GM23338 (cell line): ENCODE measurements at regions not wholly inside any gene's neighbourhood (a gene's known extent, or its start where the extent isn't known, plus 50 kb on each side); places are given as distances from the start of the nearest gene placed in this dataset.

Experiments used
- ATAC-seq: fragments of 200-7000 bp; cut with Tn5 transposase; 3 replicates; pipeline ENCODE4 v1.9.1; 2020
- DNase-seq: peaks from one replicate; pipeline ENCODE4 v3.0.0-alpha.2; 2015; ENCODE audit warnings: low spot score
- H2AFZ ChIP-seq: fragments of 200-600 bp; sonication (generic); 2 replicates; pipeline ENCODE4 v1.8.0; 2016; ENCODE audit warnings: antibody characterized with exemption, mild to moderate bottlenecking, moderate library complexity
- H3F3A ChIP-seq: fragments of 200-600 bp; sonication (generic); replicated peaks from 2 replicates; pipeline ENCODE4 v1.8.0; 2017; ENCODE audit warnings: antibody characterized with exemption, mixed run types, low read depth
- H3K27ac ChIP-seq: fragments of 200-600 bp; sonication (generic); 2 replicates; pipeline ENCODE4 v1.6.1; 2016; ENCODE audit warnings: low read depth
- H3K27me3 ChIP-seq: fragments of 200-600 bp; sonication (generic); 2 replicates; pipeline ENCODE4 v1.8.0; 2016; ENCODE audit warnings: mild to moderate bottlenecking, mixed run types, moderate library complexity; ENCODE audit not compliant: insufficient read depth
- H3K36me3 ChIP-seq: fragments of 200-600 bp; sonication (generic); 2 replicates; pipeline ENCODE4 v1.8.0; 2016; ENCODE audit warnings: mild to moderate bottlenecking; ENCODE audit not compliant: insufficient read depth
- H3K4me1 ChIP-seq: fragments of 200-600 bp; sonication (generic); 2 replicates; pipeline ENCODE4 v1.8.0; 2016; ENCODE audit warnings: mild to moderate bottlenecking, moderate library complexity; ENCODE audit not compliant: insufficient read depth
- H3K4me2 ChIP-seq: fragments of 200-600 bp; sonication (generic); 2 replicates; pipeline ENCODE4 v1.7.1; 2017; ENCODE audit warnings: mixed run types
- H3K4me3 ChIP-seq: fragments of 200-600 bp; sonication (generic); 2 replicates; pipeline ENCODE4 v1.6.1; 2016; ENCODE audit warnings: mixed run types
- H3K79me2 ChIP-seq: fragments of 200-600 bp; sonication (generic); replicated peaks from 2 replicates; pipeline ENCODE4 v1.8.0; 2017; ENCODE audit warnings: mild to moderate bottlenecking; ENCODE audit not compliant: insufficient read depth
- H3K9me2 ChIP-seq: fragments of 200-600 bp; sonication (generic); 2 replicates; pipeline ENCODE4 v1.8.0; 2017; ENCODE audit not compliant: insufficient read depth
- H4K20me1 ChIP-seq: fragments of 200-600 bp; sonication (generic); replicated peaks from 2 replicates; pipeline ENCODE4 v1.8.0; 2017; ENCODE audit warnings: mild to moderate bottlenecking; ENCODE audit not compliant: insufficient read depth
- H3K27ac Mint-ChIP-seq: 2 replicates; pipeline ENCODE4 v1.8.0; 2020; ENCODE audit warnings: inconsistent platforms, mild to moderate bottlenecking, moderate library complexity, mixed read lengths
- H3K27me3 Mint-ChIP-seq: 3 replicates; pipeline ENCODE4 v1.8.0; 2022; ENCODE audit warnings: low read depth, mild to moderate bottlenecking, moderate library complexity, mixed read lengths, inconsistent platforms; ENCODE audit not compliant: insufficient read depth, poor library complexity
- H3K36me3 Mint-ChIP-seq: 3 replicates; pipeline ENCODE4 v1.8.0; 2021; ENCODE audit warnings: low read depth, mild to moderate bottlenecking, inconsistent platforms, moderate library complexity, mixed read lengths
- H3K4me1 Mint-ChIP-seq: 3 replicates; pipeline ENCODE4 v1.8.0; 2020; ENCODE audit warnings: mild to moderate bottlenecking, inconsistent platforms, mixed read lengths
- H3K4me3 Mint-ChIP-seq: 3 replicates; pipeline ENCODE4 v1.8.0; 2021; ENCODE audit warnings: moderate library complexity, mild to moderate bottlenecking, inconsistent platforms, mixed read lengths
- H3K9me3 Mint-ChIP-seq: 3 replicates; pipeline ENCODE4 v1.8.0; 2020; ENCODE audit warnings: moderate library complexity, mild to moderate bottlenecking, inconsistent platforms, mixed read lengths
- CREB1 ChIP-seq: fragments of 250-450 bp; sonication (Bioruptor Pico); IDR thresholded peaks from 2 replicates; pipeline ENCODE4 v1.5.0; 2020; ENCODE audit warnings: low read depth, mild to moderate bottlenecking, moderate library complexity
- CTCF ChIP-seq, 2 experiments: fragments of 200-600 bp in 1 of 2; sonication (generic) in 1 of 2; conservative IDR thresholded peaks; 2 replicates each; pipeline versions ENCODE4 v1.5.1 to v1.6.1; 2016 to 2017; ENCODE audit warnings: antibody characterized with exemption in 2 of 2, low read depth in 2 of 2, mild to moderate bottlenecking in 2 of 2, moderate library complexity in 1 of 2
- ETS1 ChIP-seq: IDR thresholded peaks from 2 replicates; pipeline ENCODE4 v1.6.1; 2016; ENCODE audit warnings: antibody characterized with exemption
- EZH2 ChIP-seq: fragments of 200-600 bp; sonication (generic); IDR thresholded peaks from one replicate; pipeline ENCODE4 v1.8.0; 2017; ENCODE audit warnings: antibody characterized with exemption, mild to moderate bottlenecking, low read depth; ENCODE audit not compliant: unreplicated experiment
- EZH2phosphoT487 ChIP-seq: fragments of 200-600 bp; sonication (generic); IDR thresholded peaks from one replicate; pipeline ENCODE4 v1.8.1; 2018; ENCODE audit warnings: antibody characterized with exemption; ENCODE audit not compliant: unreplicated experiment
- JUNB ChIP-seq: IDR thresholded peaks from one replicate; pipeline ENCODE4 v1.6.1; 2016; ENCODE audit warnings: antibody characterized with exemption; ENCODE audit not compliant: unreplicated experiment
- NANOG ChIP-seq: IDR thresholded peaks from 2 replicates; pipeline ENCODE4 v1.6.1; 2016; ENCODE audit warnings: antibody characterized with exemption, borderline replicate concordance
- POLR2AphosphoS5 ChIP-seq: IDR thresholded peaks from 2 replicates; pipeline ENCODE4 v1.6.1; 2016; ENCODE audit warnings: antibody characterized with exemption, low read depth
- REST ChIP-seq: IDR thresholded peaks from one replicate; pipeline ENCODE4 v1.6.1; 2018; ENCODE audit warnings: antibody characterized with exemption; ENCODE audit not compliant: unreplicated experiment
- STAT1 ChIP-seq: IDR thresholded peaks from one replicate; pipeline ENCODE4 v1.6.1; 2016; ENCODE audit warnings: antibody characterized with exemption; ENCODE audit not compliant: unreplicated experiment
- ZNF114 ChIP-seq: fragments of 250-450 bp; sonication (Bioruptor Pico); IDR thresholded peaks from 2 replicates; pipeline ENCODE4 v1.5.0; 2020; ENCODE audit warnings: mild to moderate bottlenecking, moderate library complexity
- ZNF331 ChIP-seq: fragments of 250-450 bp; sonication (Bioruptor Pico); IDR thresholded peaks from 2 replicates; pipeline ENCODE4 v1.5.0; 2020; ENCODE audit warnings: low read depth, mild to moderate bottlenecking, moderate library complexity

- H3K9me3 Mint-ChIP-seq, result no peaks in the 10 kb centered on the region
- Histone ChIP-seq H3K27me3 (no peaks in the 10 kb centered on the region), H3K4me1 (no peaks in the 10 kb centered on the region), H2AFZ (no peak overlapping the region), H3K36me3 (no peaks in the 10 kb centered on the region), H3F3A (no peaks in the 10 kb centered on the region), H3K79me2 (no peaks in the 10 kb centered on the region), H3K4me2 (no peak overlapping the region), H3K27ac (no peak overlapping the region), H4K20me1 (no peaks in the 10 kb centered on the region), H3K4me3 (no peak overlapping the region), H3K9me2 (peaks cover 16% of the 10 kb centered on the region)
- TF ChIP-seq JUNB (no peak), CTCF (conservative IDR thresholded peaks at IDR 0.05; ENCODE audit: low read depth in 2 of 2) (no peak), EZH2phosphoT487 (no peak), STAT1 (no peak)
- H3K4me1 Mint-ChIP-seq, result peaks cover 5% of the 10 kb centered on the region; the same call in 2 of the 3 replicates
- H3K4me3 Mint-ChIP-seq, result no peak overlapping the region
- peaks cover 6% of the 10 kb centered on the region for H3K27me3 Mint-ChIP-seq
- no peak for ATAC-seq
- no peak for DNase-seq
- H3K36me3 Mint-ChIP-seq, result no peaks in the 10 kb centered on the region
- no peak overlapping the region for H3K27ac Mint-ChIP-seq
Measured at GRCh38 chr5:173441053-173441628, 112.9 kb upstream of the STC2 start.

- Histone ChIP-seq H3K27ac (no peak overlapping the region), H3K9me2 (peaks cover 11% of the 10 kb centered on the region), H4K20me1 (no peaks in the 10 kb centered on the region), H3K4me1 (no peaks in the 10 kb centered on the region), H3K36me3 (no peaks in the 10 kb centered on the region), H3F3A (no peaks in the 10 kb centered on the region), H3K4me3 (no peak overlapping the region), H3K79me2 (no peaks in the 10 kb centered on the region), H2AFZ (no peak overlapping the region), H3K4me2 (no peak overlapping the region), H3K27me3 (no peaks in the 10 kb centered on the region)
- DNase-seq (no peak), ATAC-seq (no peak)
- Mint-ChIP-seq H3K27me3 (peaks cover 9% of the 10 kb centered on the region), H3K4me3 (no peak overlapping the region), H3K36me3 (no peaks in the 10 kb centered on the region), H3K9me3 (no peaks in the 10 kb centered on the region; the same call in 2 of the 3 replicates), H3K27ac (no peak overlapping the region), H3K4me1 (peaks cover 9% of the 10 kb centered on the region)
- TF ChIP-seq JUNB, result no peak
- TF ChIP-seq ZNF331, result no peak
- TF ChIP-seq NANOG, result no peak
- TF ChIP-seq POLR2AphosphoS5, result no peak
- TF ChIP-seq CREB1 (CRISPR knock-in tag), result no peak
- no peak for TF ChIP-seq STAT1
- no peak for TF ChIP-seq CTCF (conservative IDR thresholded peaks at IDR 0.05; ENCODE audit: low read depth in 2 of 2)
- no peak for TF ChIP-seq REST
- TF ChIP-seq EZH2, result no peak
- no peak for TF ChIP-seq EZH2phosphoT487
- no peak for TF ChIP-seq ETS1
- TF ChIP-seq ZNF114 (CRISPR knock-in tag), result no peak
Measured at GRCh38 chr5:173438951-173439350, 110.7 kb upstream of the STC2 start.
